ENCODE measurements at regions not wholly inside any gene's neighbourhood (a gene's known extent, or its start where the extent isn't known, plus 50 kb on each side); places are given as distances from the start of the nearest gene placed in this dataset.

DNA sequence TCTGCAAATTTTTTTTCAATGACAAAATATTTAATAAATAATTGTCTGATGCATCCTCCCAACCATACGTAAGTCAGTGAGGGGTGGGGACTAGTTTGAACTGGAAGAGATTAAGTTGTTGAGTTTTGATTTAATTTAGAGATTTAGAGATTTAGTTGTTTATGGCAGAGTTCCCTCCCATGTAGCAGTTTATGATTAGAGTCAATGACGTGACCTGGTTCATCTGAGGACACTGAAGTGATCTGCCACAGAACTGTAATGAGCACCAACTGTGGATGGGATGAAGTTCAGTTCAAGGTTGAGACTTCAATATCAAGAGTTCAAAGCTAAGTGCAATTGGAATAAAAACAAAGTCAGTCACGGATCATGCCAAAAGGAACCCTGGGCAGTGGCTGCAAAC lies 609.3 kb downstream of the NOVA1 start:
- H4K20me1 ChIP-seq (ENCODE audit: control insufficient read depth, insufficient read depth, low read depth, low read length) = no peaks in the 10 kb centered on the region
- no peak overlapping the region for H3K4me2 ChIP-seq (ENCODE audit: low read length)
- H3K9me3 ChIP-seq (ENCODE audit: control insufficient read depth, insufficient read depth, low read length) = no peaks in the 10 kb centered on the region
- H3K9me2 ChIP-seq (replicated peaks; ENCODE audit: control insufficient read depth, low read length) = no peaks in the 10 kb centered on the region
- H3K27me3 ChIP-seq (ENCODE audit: control insufficient read depth, low read length) = no peaks in the 10 kb centered on the region
- H3K4me1 ChIP-seq (ENCODE audit: control insufficient read depth, low read length) = no peaks in the 10 kb centered on the region
- H3K4me3 ChIP-seq (ENCODE audit: low read length) = no peak overlapping the region
- H3F3A ChIP-seq (ENCODE audit: control insufficient read depth, insufficient read depth) = no peaks in the 10 kb centered on the region
- H3K36me3 ChIP-seq (ENCODE audit: control insufficient read depth, low read length) = no peaks in the 10 kb centered on the region
- no peaks in the 10 kb centered on the region for H3K79me2 ChIP-seq (ENCODE audit: control insufficient read depth, low read length)
- TF ChIP-seq, protein P1, sequence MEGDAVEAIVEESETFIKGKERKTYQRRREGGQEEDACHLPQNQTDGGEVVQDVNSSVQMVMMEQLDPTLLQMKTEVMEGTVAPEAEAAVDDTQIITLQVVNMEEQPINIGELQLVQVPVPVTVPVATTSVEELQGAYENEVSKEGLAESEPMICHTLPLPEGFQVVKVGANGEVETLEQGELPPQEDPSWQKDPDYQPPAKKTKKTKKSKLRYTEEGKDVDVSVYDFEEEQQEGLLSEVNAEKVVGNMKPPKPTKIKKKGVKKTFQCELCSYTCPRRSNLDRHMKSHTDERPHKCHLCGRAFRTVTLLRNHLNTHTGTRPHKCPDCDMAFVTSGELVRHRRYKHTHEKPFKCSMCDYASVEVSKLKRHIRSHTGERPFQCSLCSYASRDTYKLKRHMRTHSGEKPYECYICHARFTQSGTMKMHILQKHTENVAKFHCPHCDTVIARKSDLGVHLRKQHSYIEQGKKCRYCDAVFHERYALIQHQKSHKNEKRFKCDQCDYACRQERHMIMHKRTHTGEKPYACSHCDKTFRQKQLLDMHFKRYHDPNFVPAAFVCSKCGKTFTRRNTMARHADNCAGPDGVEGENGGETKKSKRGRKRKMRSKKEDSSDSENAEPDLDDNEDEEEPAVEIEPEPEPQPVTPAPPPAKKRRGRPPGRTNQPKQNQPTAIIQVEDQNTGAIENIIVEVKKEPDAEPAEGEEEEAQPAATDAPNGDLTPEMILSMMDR (IDR thresholded peaks at IDR 0.05; ENCODE audit: low read depth, low read length, poor library complexity, severe bottlenecking) = no peak
- H3K27ac ChIP-seq (ENCODE audit: low read depth, low read length) = no peak overlapping the region

DNA sequence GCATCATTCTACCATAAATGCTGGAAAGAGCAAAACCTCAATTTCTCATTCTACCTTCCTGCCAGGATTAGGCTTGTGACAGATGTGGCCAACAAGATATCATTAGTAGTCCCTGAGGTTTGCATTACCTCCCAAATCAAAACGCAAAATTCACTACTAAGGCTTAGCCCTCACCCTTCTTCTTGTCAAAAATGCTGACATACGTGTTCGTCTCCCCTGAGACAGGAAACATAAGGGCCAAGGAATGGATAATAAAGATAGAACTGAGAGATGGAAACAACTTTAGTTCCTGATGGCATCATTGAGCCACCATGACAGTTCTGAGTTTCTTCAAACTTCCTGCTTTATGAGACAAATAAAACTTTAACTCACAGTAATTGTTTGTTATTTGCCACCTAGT lies 642.1 kb downstream of the NOVA1 start:
- no peak overlapping the region for H3K4me3 ChIP-seq (ENCODE audit: low read length)
- H4K20me1 ChIP-seq (ENCODE audit: control insufficient read depth, insufficient read depth, low read depth, low read length) = no peaks in the 10 kb centered on the region
- no peaks in the 10 kb centered on the region for H3K4me1 ChIP-seq (ENCODE audit: control insufficient read depth, low read length)
- H3K36me3 ChIP-seq (ENCODE audit: control insufficient read depth, low read length) = no peaks in the 10 kb centered on the region
- H3K9me3 ChIP-seq (ENCODE audit: control insufficient read depth, insufficient read depth, low read length) = no peaks in the 10 kb centered on the region; the same call in 1 of the 2 replicates
- TF ChIP-seq EZH2phosphoT487 (IDR thresholded peaks at IDR 0.05; ENCODE audit: borderline replicate concordance, low read length) = no peak
- TF ChIP-seq, protein P1 (IDR thresholded peaks at IDR 0.05; ENCODE audit: low read depth, low read length, poor library complexity, severe bottlenecking) = no peak
- no peak overlapping the region for H3K4me2 ChIP-seq (ENCODE audit: low read length)
- no peaks in the 10 kb centered on the region for H3K79me2 ChIP-seq (ENCODE audit: control insufficient read depth, low read length)
- H3K27ac ChIP-seq (ENCODE audit: low read depth, low read length) = no peak overlapping the region
- no peaks in the 10 kb centered on the region for H3K27me3 ChIP-seq (ENCODE audit: control insufficient read depth, low read length)
- no peaks in the 10 kb centered on the region for H3K9me2 ChIP-seq (replicated peaks; ENCODE audit: control insufficient read depth, low read length)
- no peaks in the 10 kb centered on the region for H3F3A ChIP-seq (ENCODE audit: control insufficient read depth, insufficient read depth)

DNA sequence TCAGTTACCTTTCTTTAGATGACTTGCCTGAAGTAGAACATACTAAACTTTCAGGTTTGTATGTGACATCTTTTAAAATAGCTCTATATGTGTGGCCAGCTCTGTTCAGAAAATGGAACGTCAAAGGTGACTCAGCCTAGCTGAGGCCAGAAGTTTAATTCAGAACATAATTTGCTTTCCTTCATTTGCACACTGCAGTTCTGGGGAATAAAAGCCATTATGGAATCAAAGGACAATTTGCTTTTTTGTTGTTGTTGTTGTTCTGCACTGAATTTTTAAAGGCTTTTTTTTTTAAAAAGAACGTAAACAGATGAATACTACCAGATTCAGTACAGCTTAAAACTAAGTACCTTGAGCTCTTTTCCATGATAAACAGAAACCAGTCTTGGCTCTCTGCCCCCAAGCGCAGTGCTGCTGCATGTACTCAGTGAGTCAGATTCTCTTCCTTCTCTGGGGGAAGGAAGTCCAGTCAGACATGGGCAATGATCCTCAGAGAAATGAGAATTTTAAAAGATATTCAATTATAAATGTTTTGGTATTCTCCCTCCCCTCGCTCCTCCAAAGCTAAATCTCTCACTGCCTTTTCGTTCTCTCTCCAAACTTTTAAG lies 644.2 kb downstream of the NOVA1 start:
- TF ChIP-seq EZH2phosphoT487 (IDR thresholded peaks at IDR 0.05; ENCODE audit: borderline replicate concordance, low read length) = no peak
- TF ChIP-seq, protein P1 (IDR thresholded peaks at IDR 0.05; ENCODE audit: low read depth, low read length, poor library complexity, severe bottlenecking) = no peak
- H3K9me2 ChIP-seq (replicated peaks; ENCODE audit: control insufficient read depth, low read length) = no peaks in the 10 kb centered on the region
- no peaks in the 10 kb centered on the region for H3F3A ChIP-seq (ENCODE audit: control insufficient read depth, insufficient read depth)
- H3K4me3 ChIP-seq (ENCODE audit: low read length) = no peak overlapping the region
- H3K4me2 ChIP-seq (ENCODE audit: low read length) = no peak overlapping the region
- no peaks in the 10 kb centered on the region for H3K27me3 ChIP-seq (ENCODE audit: control insufficient read depth, low read length)
- H3K9me3 ChIP-seq (ENCODE audit: control insufficient read depth, insufficient read depth, low read length) = no peaks in the 10 kb centered on the region; the same call in 1 of the 2 replicates
- no peaks in the 10 kb centered on the region for H4K20me1 ChIP-seq (ENCODE audit: control insufficient read depth, insufficient read depth, low read depth, low read length)
- H3K36me3 ChIP-seq (ENCODE audit: control insufficient read depth, low read length) = no peaks in the 10 kb centered on the region
- no peaks in the 10 kb centered on the region for H3K79me2 ChIP-seq (ENCODE audit: control insufficient read depth, low read length)
- H3K4me1 ChIP-seq (ENCODE audit: control insufficient read depth, low read length) = no peaks in the 10 kb centered on the region
- H3K27ac ChIP-seq (ENCODE audit: low read depth, low read length) = no peak overlapping the region

Data from DOHH2 (cell line).